ENCODE measurements at regions not wholly inside any gene's neighbourhood (a gene's known extent, or its start where the extent isn't known, plus 50 kb on each side); places are given as distances from the start of the nearest gene placed in this dataset.

DNA sequence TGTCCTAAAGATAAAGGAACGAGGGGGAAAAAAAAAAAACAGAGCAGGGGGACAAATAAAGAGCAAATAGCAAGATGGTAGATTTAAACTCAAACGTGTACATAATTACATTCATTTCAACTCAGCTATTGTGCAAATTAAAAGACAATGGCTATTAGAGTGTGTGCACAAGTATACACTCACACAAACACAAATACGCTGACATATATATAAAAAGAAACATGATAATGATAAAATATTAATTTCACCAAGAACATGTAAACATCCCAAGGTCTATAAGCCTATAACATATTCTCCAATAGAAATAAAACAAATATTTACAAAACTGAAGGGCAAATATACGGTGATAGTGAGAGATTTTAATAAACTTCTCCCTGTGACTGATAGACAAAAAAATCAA, 1354.9 kb upstream of the GJE1 start:
- TF ChIP-seq, protein P1, sequence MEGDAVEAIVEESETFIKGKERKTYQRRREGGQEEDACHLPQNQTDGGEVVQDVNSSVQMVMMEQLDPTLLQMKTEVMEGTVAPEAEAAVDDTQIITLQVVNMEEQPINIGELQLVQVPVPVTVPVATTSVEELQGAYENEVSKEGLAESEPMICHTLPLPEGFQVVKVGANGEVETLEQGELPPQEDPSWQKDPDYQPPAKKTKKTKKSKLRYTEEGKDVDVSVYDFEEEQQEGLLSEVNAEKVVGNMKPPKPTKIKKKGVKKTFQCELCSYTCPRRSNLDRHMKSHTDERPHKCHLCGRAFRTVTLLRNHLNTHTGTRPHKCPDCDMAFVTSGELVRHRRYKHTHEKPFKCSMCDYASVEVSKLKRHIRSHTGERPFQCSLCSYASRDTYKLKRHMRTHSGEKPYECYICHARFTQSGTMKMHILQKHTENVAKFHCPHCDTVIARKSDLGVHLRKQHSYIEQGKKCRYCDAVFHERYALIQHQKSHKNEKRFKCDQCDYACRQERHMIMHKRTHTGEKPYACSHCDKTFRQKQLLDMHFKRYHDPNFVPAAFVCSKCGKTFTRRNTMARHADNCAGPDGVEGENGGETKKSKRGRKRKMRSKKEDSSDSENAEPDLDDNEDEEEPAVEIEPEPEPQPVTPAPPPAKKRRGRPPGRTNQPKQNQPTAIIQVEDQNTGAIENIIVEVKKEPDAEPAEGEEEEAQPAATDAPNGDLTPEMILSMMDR (IDR thresholded peaks at IDR 0.05) = no peak
- TF ChIP-seq EZH2 (IDR thresholded peaks at IDR 0.05) = no peak
